Heart left ventricle (tissue), 16 donors: ENCODE measurements at regions not wholly inside any gene's neighbourhood (a gene's known extent, or its start where the extent isn't known, plus 50 kb on each side); places are given as distances from the start of the nearest gene placed in this dataset.

ENCODE experiments used
- ATAC-seq, 4 donors: fragments of 200-7000 bp; cut with Tn5 transposase; one replicate each; pipeline ENCODE4 v1.9.1; 2020 to 2022; ENCODE audit warnings: moderate library complexity in 4 of 4, mild to moderate bottlenecking in 3 of 4, moderate number of reproducible peaks in 1 of 4
- DNase-seq, 5 donors: peaks; one replicate each; pipeline ENCODE4 v3.0.0-alpha.2; 2020
- H3K27ac ChIP-seq, 12 donors: fragments of 200-600 bp; sonication (generic) in 4 of 12; one replicate each; pipeline versions ENCODE4 v1.5.0 to v1.8.0; 2016 to 2022; ENCODE audit warnings: mild to moderate bottlenecking in 2 of 12
- H3K27me3 ChIP-seq, 9 donors: fragments of 200-600 bp; sonication (generic) in 2 of 9; one replicate each; pipeline versions ENCODE4 v1.5.1 to v1.8.0; 2016 to 2022; ENCODE audit warnings: mild to moderate bottlenecking in 3 of 9
- H3K36me3 ChIP-seq, 9 donors: fragments of 200-600 bp; sonication (generic) in 2 of 9; one replicate each; pipeline versions ENCODE4 v1.5.0 to v1.8.0; 2018 to 2022; ENCODE audit warnings: mild to moderate bottlenecking in 2 of 9
- H3K4me1 ChIP-seq, 12 donors: fragments of 200-600 bp; sonication (generic) in 4 of 12; one replicate each; pipeline versions ENCODE4 v1.5.0 to v1.8.0; 2016 to 2022; ENCODE audit warnings: mild to moderate bottlenecking in 3 of 12
- H3K4me3 ChIP-seq, 12 donors: fragments of 200-600 bp; sonication (generic) in 4 of 12; one replicate each; pipeline versions ENCODE4 v1.5.0 to v1.8.0; 2017 to 2022; ENCODE audit warnings: mild to moderate bottlenecking in 9 of 12, moderate library complexity in 4 of 12
- H3K9me3 ChIP-seq, 12 donors: fragments of 200-600 bp; sonication (generic) in 4 of 12; one replicate each; pipeline versions ENCODE4 v1.5.0 to v1.8.0; 2016 to 2022; ENCODE audit warnings: mild to moderate bottlenecking in 1 of 12
- CTCF ChIP-seq, 12 donors: fragments of 200-600 bp; sonication (generic) in 4 of 12; IDR thresholded peaks; one replicate each; pipeline versions ENCODE4 v1.5.0 to v1.8.0; 2018 to 2022; ENCODE audit warnings: antibody characterized with exemption in 12 of 12, mild to moderate bottlenecking in 5 of 12
- POLR2A ChIP-seq, 2 donors: fragments of 450-650 bp; IDR thresholded peaks; one replicate each; pipeline ENCODE4 v1.6.1; 2017; ENCODE audit warnings: antibody characterized with exemption in 2 of 2, mild to moderate bottlenecking in 2 of 2, moderate library complexity in 2 of 2
- WGBS, 4 donors: extraction: QIAGEN DNeasy Blood & Tissue Kit in 2 of 4; methylation state at CpG; one replicate each; pipeline versions ENCODE4 v1.1.5 to v1.1.7; 2013 to 2018; 5-methylcytosine and 5-hydroxymethylcytosine counted together
- intact Hi-C, 10 donors: fragments of 100-400 bp; cut with DNase I; formaldehyde crosslinking; loops; one replicate each; pipeline versions ENCODE4 v1.11.1 to v1.14.2; 2022
- donor health status: ischemic (EF 13 %, LVEDD 7.1; RV severe dilation, severe dysfunction).
- donor health status: healthy with polysubstance abuse.
- donor health status: DM: no; HTN: yes; CAD: no.
- donor health status: DM: no; HTN: no; CAD: no.
- donor health status: ischemic (EF 25% LVEDD 6.9; RV normal size, moderate dysfunction).
- donor health status: ischemic (EF 25% LVEDD 5.7; RV mildly dilated, moderate dysfunction).
- donor health status: healthy.
- donor health status: DM: yes; HTN: yes; CAD: no.
- donor health status: ischemic (EF 35%, LVEDD 5.7; RV mildly dilated, moderate dysfunction).
- donor health status: nonischemic (EF 11% LVEDD 7.7; RV severe dilation, severe dysfunction).
- donor health status: DM: yes; HTN: yes; CAD: no.
- donor health status: PGD.
- donor health status: ischemic (EF 29% LVEDD 5.4; RV normal size, mild dysfunction).
- donor health status: nonischemic (EF 23%, LVEDD 6.1; RV moderate dilation, normal function).

DNA sequence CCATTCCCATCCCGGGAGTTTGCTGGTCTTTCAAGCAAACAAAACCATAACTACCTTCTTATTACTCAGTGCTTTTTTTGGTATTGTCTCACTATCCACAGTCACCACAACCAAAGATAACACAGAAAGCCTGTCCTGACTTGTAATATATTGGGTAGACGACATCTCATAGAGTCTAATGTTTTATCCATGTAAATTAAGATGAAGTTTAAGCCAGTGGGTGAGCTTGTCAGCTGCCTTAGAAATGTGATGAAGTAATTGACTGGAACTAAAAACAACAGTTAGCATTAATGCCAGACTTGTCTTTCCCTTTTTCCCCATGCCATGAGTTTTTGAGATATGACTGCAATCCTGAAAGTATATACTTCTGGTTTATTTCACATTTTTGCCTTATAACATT is 282.7 kb upstream of the PRDM1 start:
- ATAC-seq (no peak), DNase-seq (no peak)
- peaks cover 0 to 4% (median 0%) of the 10 kb centered on the region in 12 donors for H3K9me3 ChIP-seq
- intact Hi-C loops = no loop called here
- H3K27ac ChIP-seq = no peak overlapping the region
- no peak for TF ChIP-seq CTCF (IDR thresholded peaks at IDR 0.05)
- TF ChIP-seq POLR2A (IDR thresholded peaks at IDR 0.05) = no peak
- H3K4me3 ChIP-seq = no peak overlapping the region
- peaks cover 0 to 13% (median 10%) of the 10 kb centered on the region in 12 donors for H3K4me1 ChIP-seq
- H3K27me3 ChIP-seq = no peaks in the 10 kb centered on the region
- no peaks in the 10 kb centered on the region for H3K36me3 ChIP-seq
- WGBS, 4 donors = 80 to 87% (median 85%) methylated on average over 2 of the region's 2 CpGs

GRCh38 chr6:105802703-105803102 is 283.4 kb upstream of the PRDM1 start:
- intact Hi-C loops = no loop called here
- WGBS, 4 donors = 89 to 94% (median 90%) methylated on average over 3 of the region's 3 CpGs
- Histone ChIP-seq H3K36me3 (no peaks in the 10 kb centered on the region), H3K27me3 (no peaks in the 10 kb centered on the region), H3K9me3 (peaks cover 0 to 4% (median 0%) of the 10 kb centered on the region in 12 donors), H3K4me1 (peaks cover 0 to 20% (median 13%) of the 10 kb centered on the region in 12 donors), H3K4me3 (no peak overlapping the region), H3K27ac (no peak overlapping the region)
- DNase-seq = no peak
- TF ChIP-seq CTCF (IDR thresholded peaks at IDR 0.05) (no peak), POLR2A (IDR thresholded peaks at IDR 0.05) (no peak)
- ATAC-seq = no peak

DNA sequence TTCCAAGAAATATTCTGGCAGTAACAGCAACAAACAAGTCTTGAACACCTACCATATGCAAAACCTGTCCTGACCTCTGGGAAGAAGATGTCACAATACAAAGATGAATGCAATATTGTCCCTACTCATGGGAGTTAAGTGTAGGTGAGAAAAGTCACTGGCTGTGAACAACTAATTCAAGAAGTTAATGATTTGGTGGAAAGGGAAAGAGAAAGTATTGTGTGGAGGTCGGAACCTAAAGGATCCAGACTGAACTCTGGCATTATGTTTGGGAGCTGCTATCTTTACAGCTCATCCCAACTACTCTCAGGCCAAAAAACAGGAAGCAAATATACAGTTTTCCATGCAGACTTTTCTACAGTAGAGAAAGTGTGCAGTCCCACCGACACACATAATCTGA is 285.3 kb upstream of the PRDM1 start:
- Histone ChIP-seq H3K27me3 (no peaks in the 10 kb centered on the region), H3K4me1 (peaks cover 0 to 28% (median 13%) of the 10 kb centered on the region in 12 donors), H3K9me3 (peaks cover 0 to 4% (median 0%) of the 10 kb centered on the region in 12 donors), H3K27ac (no peak overlapping the region), H3K36me3 (no peaks in the 10 kb centered on the region), H3K4me3 (no peak overlapping the region)
- no peak for ATAC-seq
- TF ChIP-seq POLR2A (IDR thresholded peaks at IDR 0.05) (no peak), CTCF (IDR thresholded peaks at IDR 0.05) (no peak)
- DNase-seq = no peak
- 82 to 93% (median 85%) methylated on average over 2 of the region's 2 CpGs for WGBS, 4 donors
- intact Hi-C loops = no loop called here

- Histone ChIP-seq H3K4me1 (peaks cover 0 to 28% (median 13%) of the 10 kb centered on the region in 12 donors), H3K27me3 (no peaks in the 10 kb centered on the region), H3K27ac (no peak overlapping the region), H3K9me3 (peaks cover 0 to 4% (median 0%) of the 10 kb centered on the region in 12 donors), H3K4me3 (no peak overlapping the region), H3K36me3 (no peaks in the 10 kb centered on the region)
- intact Hi-C loops = no loop called here
- DNase-seq (no peak), ATAC-seq (no peak)
- 95 to 96% (median 95%) methylated on average over 2 of the region's 2 CpGs for WGBS, 4 donors
- TF ChIP-seq CTCF (IDR thresholded peaks at IDR 0.05) (no peak), POLR2A (IDR thresholded peaks at IDR 0.05) (no peak)
These were observed 285.7 kb upstream of the PRDM1 start for GRCh38 chr6:105800398-105800797.
